Neural cell (in vitro differentiated cells): ENCODE measurements at regions not wholly inside any gene's neighbourhood (a gene's known extent, or its start where the extent isn't known, plus 50 kb on each side); places are given as distances from the start of the nearest gene placed in this dataset.

Source experiments
- EP300 ChIP-seq: fragments of 450-650 bp; conservative IDR thresholded peaks from 2 replicates; pipeline ENCODE4 v1.6.1; 2014; ENCODE audit warnings: antibody characterized with exemption, mild to moderate bottlenecking, moderate library complexity; ENCODE audit not compliant: poor library complexity, severe bottlenecking
- EZH2 ChIP-seq: fragments of 200-600, 300-800 bp; shearing (Covaris generic), sonication (generic); IDR thresholded peaks from 2 replicates; pipeline ENCODE4 v1.6.1; 2014; ENCODE audit warnings: antibody characterized with exemption, low read length, borderline replicate concordance, mild to moderate bottlenecking; ENCODE audit not compliant: insufficient read depth, poor library complexity, severe bottlenecking
- MXI1 ChIP-seq: fragments of 450-650 bp; conservative IDR thresholded peaks from 2 replicates; pipeline ENCODE4 v1.6.1; 2014; ENCODE audit warnings: antibody characterized with exemption, mild to moderate bottlenecking; ENCODE audit not compliant: poor library complexity, severe bottlenecking
- POLR2AphosphoS5 ChIP-seq: IDR thresholded peaks from 2 replicates; pipeline ENCODE4 v1.6.1; 2012
- SMC3 ChIP-seq: fragments of 450-650 bp; conservative IDR thresholded peaks from 2 replicates; pipeline ENCODE4 v1.6.1; 2014; ENCODE audit warnings: antibody characterized with exemption, mild to moderate bottlenecking, moderate library complexity; ENCODE audit not compliant: poor library complexity
- TAF1 ChIP-seq: IDR thresholded peaks from 2 replicates; pipeline ENCODE4 v1.6.1; 2012; ENCODE audit warnings: low read depth
- TF ChIP-seq, protein P1 (sequence below): fragments of 450-650 bp; IDR thresholded peaks from 2 replicates; pipeline ENCODE4 v1.5.1; 2014; ENCODE audit warnings: antibody characterized with exemption, mild to moderate bottlenecking, moderate library complexity; ENCODE audit not compliant: poor library complexity, severe bottlenecking
- TF ChIP-seq, protein P2 (sequence below): IDR thresholded peaks from 2 replicates; pipeline ENCODE4 v1.6.1; 2012; ENCODE audit warnings: borderline replicate concordance

DNA sequence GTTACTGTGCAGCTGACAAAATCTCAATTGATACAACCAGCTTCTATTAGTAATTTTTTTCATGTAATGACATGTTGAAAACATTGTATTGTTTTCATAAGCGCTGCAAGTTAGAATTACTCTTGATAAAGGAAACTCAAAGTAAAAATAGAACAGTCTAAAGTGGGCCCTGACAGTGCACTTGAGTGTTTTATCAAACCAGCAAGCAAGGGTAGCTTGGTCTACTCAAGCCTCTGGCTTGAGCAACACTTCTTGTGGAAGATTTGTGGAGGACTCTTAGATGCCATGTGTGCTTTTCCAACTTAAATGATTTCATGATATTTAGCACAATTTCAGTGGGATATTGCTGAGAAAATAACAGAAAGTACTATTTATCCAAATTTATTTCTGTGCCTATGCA, 575.7 kb upstream of the ZNF717 start:
- TF ChIP-seq, protein P1, sequence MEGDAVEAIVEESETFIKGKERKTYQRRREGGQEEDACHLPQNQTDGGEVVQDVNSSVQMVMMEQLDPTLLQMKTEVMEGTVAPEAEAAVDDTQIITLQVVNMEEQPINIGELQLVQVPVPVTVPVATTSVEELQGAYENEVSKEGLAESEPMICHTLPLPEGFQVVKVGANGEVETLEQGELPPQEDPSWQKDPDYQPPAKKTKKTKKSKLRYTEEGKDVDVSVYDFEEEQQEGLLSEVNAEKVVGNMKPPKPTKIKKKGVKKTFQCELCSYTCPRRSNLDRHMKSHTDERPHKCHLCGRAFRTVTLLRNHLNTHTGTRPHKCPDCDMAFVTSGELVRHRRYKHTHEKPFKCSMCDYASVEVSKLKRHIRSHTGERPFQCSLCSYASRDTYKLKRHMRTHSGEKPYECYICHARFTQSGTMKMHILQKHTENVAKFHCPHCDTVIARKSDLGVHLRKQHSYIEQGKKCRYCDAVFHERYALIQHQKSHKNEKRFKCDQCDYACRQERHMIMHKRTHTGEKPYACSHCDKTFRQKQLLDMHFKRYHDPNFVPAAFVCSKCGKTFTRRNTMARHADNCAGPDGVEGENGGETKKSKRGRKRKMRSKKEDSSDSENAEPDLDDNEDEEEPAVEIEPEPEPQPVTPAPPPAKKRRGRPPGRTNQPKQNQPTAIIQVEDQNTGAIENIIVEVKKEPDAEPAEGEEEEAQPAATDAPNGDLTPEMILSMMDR, result no peak
- TF ChIP-seq TAF1 (no peak), POLR2AphosphoS5 (no peak), EZH2 (no peak), SMC3 (no peak), EP300 (no peak), MXI1 (no peak)
- TF ChIP-seq, protein P2, sequence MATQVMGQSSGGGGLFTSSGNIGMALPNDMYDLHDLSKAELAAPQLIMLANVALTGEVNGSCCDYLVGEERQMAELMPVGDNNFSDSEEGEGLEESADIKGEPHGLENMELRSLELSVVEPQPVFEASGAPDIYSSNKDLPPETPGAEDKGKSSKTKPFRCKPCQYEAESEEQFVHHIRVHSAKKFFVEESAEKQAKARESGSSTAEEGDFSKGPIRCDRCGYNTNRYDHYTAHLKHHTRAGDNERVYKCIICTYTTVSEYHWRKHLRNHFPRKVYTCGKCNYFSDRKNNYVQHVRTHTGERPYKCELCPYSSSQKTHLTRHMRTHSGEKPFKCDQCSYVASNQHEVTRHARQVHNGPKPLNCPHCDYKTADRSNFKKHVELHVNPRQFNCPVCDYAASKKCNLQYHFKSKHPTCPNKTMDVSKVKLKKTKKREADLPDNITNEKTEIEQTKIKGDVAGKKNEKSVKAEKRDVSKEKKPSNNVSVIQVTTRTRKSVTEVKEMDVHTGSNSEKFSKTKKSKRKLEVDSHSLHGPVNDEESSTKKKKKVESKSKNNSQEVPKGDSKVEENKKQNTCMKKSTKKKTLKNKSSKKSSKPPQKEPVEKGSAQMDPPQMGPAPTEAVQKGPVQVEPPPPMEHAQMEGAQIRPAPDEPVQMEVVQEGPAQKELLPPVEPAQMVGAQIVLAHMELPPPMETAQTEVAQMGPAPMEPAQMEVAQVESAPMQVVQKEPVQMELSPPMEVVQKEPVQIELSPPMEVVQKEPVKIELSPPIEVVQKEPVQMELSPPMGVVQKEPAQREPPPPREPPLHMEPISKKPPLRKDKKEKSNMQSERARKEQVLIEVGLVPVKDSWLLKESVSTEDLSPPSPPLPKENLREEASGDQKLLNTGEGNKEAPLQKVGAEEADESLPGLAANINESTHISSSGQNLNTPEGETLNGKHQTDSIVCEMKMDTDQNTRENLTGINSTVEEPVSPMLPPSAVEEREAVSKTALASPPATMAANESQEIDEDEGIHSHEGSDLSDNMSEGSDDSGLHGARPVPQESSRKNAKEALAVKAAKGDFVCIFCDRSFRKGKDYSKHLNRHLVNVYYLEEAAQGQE, result no peak
